Naive B cell (primary cell): ENCODE measurements at regions not wholly inside any gene's neighbourhood (a gene's known extent, or its start where the extent isn't known, plus 50 kb on each side); places are given as distances from the start of the nearest gene placed in this dataset.

Source experiments
- ATAC-seq, 2 donors: fragments of 150-1000 bp; cut with Tn5 transposase; 2 replicates each; pipeline ENCODE4 v1.10.0; 2021; ENCODE audit warnings: low read depth in 2 of 2, mild to moderate bottlenecking in 2 of 2, moderate library complexity in 2 of 2
- DNase-seq: peaks from one replicate; pipeline ENCODE4 v3.0.0; 2022
- H3K27ac Mint-ChIP-seq, 6 donors: one replicate each; pipeline ENCODE4 v1.8.0; 2020 to 2022; ENCODE audit warnings: mild to moderate bottlenecking in 6 of 6, mixed read lengths in 6 of 6, moderate library complexity in 5 of 6, inconsistent platforms in 2 of 6
- H3K27me3 Mint-ChIP-seq, 3 donors: one replicate each; pipeline ENCODE4 v1.8.0; 2021 to 2022; ENCODE audit warnings: mixed read lengths in 3 of 3, mild to moderate bottlenecking in 1 of 3
- H3K36me3 Mint-ChIP-seq, 2 donors: one replicate each; pipeline ENCODE4 v1.8.0; 2020 to 2022; ENCODE audit warnings: mixed read lengths in 2 of 2, inconsistent platforms in 1 of 2, mild to moderate bottlenecking in 1 of 2
- H3K4me1 Mint-ChIP-seq, 3 donors: one replicate each; pipeline ENCODE4 v1.8.0; 2020 to 2022; ENCODE audit warnings: mixed read lengths in 3 of 3, inconsistent platforms in 1 of 3, mild to moderate bottlenecking in 1 of 3, moderate library complexity in 1 of 3
- H3K4me3 Mint-ChIP-seq, 8 donors: one replicate each; pipeline ENCODE4 v1.8.0; 2020 to 2022; ENCODE audit warnings: mild to moderate bottlenecking in 8 of 8, mixed read lengths in 8 of 8, moderate library complexity in 8 of 8, inconsistent platforms in 2 of 8
- H3K9me3 Mint-ChIP-seq, 7 donors: one replicate each; pipeline ENCODE4 v1.8.0; 2020 to 2022; ENCODE audit warnings: mixed read lengths in 7 of 7, mild to moderate bottlenecking in 5 of 7, inconsistent platforms in 2 of 7, moderate library complexity in 1 of 7

DNA sequence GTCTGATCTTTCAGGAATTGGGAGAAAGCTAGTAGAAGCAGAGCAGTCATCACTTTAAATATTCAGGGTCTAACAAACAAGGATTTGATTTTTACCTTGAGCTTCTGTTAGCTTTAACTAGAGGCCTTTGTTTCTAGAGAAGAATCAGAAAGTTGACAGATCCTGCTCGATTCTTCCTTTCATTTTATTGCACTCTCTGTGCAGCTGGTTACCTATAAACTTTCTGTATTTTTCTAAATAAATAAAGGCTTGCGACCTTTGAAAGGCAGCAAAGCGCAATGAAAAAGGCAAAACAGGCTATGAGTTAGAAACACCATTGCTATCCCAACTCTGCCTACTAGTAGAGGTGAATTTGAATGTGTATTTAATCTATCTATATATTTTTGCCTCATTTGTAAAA, 101.4 kb upstream of the NPY2R start:
- Mint-ChIP-seq H3K4me3 (no peak overlapping the region), H3K9me3 (peaks cover 0 to 18% (median 2%) of the 10 kb centered on the region in 7 donors), H3K27me3 (peaks cover 0 to 8% (median 8%) of the 10 kb centered on the region in 3 donors), H3K27ac (no peak overlapping the region), H3K4me1 (no peaks in the 10 kb centered on the region), H3K36me3 (no peaks in the 10 kb centered on the region)
- DNase-seq: no peak
- ATAC-seq: no peak

DNA sequence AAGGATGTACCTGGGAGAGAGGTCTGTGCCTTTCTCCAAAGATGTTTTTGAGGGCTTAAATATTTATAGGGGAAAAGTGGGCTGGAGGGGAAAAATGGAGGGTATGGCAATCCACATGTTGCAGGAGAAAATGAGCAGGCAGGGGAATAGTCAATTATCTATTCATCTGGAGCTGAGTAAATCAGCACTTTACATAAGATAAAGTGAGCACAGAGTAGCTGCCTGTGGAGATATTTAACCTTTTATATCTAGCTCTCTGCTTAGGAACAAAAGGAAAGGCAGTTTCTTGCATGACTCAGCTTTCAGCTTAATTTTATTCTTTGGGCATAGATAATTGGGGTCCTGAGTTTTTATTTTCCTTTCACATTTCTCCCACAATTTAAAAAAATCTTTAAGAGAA, 93.6 kb upstream of the NPY2R start:
- no peaks in the 10 kb centered on the region for H3K4me1 Mint-ChIP-seq
- peaks cover 0 to 19% (median 6%) of the 10 kb centered on the region in 7 donors for H3K9me3 Mint-ChIP-seq
- no peak for DNase-seq
- H3K4me3 Mint-ChIP-seq: no peak overlapping the region
- no peak for ATAC-seq
- H3K27me3 Mint-ChIP-seq: peaks cover 0 to 8% (median 6%) of the 10 kb centered on the region in 3 donors
- H3K27ac Mint-ChIP-seq: no peak overlapping the region
- H3K36me3 Mint-ChIP-seq: no peaks in the 10 kb centered on the region

DNA sequence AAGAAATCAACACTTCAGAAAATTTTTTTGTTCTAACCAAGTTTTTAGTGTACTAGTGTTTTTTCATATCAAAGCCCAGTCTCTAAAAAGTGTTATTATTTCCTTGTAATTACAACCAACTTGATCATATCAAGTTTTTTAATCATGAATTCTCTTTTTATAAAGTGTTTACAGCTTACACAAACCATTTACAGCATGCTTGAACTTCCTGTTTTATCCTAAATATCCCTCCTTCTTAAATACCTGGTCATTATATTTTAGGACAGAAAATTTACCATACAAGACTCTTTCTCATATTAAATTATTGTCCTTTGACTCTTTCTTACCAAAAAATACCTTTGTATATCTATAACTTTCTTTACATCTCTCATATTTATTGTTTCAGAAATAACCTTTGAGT, 89.4 kb upstream of the NPY2R start:
- no peak for DNase-seq
- no peaks in the 10 kb centered on the region for H3K27me3 Mint-ChIP-seq
- ATAC-seq: no peak
- no peak overlapping the region for H3K27ac Mint-ChIP-seq
- H3K36me3 Mint-ChIP-seq: no peaks in the 10 kb centered on the region
- H3K9me3 Mint-ChIP-seq: peaks cover 0 to 11% (median 2%) of the 10 kb centered on the region in 7 donors
- H3K4me1 Mint-ChIP-seq: no peaks in the 10 kb centered on the region
- H3K4me3 Mint-ChIP-seq: no peak overlapping the region

DNA sequence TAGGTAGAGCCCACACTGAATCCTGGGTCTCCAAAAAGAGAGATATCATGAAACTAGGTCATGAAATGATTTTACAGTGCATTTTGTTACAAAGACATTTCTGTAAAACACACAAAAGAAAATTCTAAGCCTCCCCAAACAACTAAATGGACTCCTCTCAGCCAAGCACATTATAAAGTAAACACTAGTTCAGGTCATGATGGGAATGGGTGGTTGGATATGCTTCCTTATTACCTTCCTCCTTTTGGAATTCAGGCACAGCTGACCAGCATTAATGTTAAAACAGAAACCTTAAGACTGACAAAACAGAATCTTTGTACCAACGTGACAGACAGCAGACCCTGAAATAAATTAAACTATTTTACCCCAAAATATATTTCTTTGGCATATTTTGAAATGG, 87.9 kb upstream of the NPY2R start:
- ATAC-seq: no peak
- H3K4me1 Mint-ChIP-seq: no peaks in the 10 kb centered on the region

DNA sequence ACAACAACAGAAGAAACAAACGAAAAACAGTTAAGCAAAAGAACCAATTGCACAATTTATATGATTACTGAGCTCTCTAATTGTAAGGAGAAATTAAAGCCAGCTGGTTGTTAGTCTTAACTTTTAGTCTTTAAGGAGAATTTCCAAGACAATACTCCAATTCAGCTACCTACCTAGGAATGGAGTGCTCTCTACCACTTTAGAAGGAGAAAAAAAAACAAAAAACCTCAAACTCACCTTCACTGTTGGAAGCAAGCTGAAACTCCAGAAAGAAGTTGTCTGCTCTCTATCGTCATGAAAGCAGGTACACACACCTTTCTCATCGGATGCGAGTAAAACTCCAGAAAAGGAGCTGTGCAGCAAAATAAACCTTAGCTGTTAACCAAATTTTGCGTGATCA, 86.1 kb upstream of the NPY2R start:
- ATAC-seq (no peak), DNase-seq (no peak)
- H3K4me3 Mint-ChIP-seq: no peak overlapping the region
- H3K4me1 Mint-ChIP-seq: no peaks in the 10 kb centered on the region
- H3K27me3 Mint-ChIP-seq: no peaks in the 10 kb centered on the region
- no peak overlapping the region for H3K27ac Mint-ChIP-seq
- no peaks in the 10 kb centered on the region for H3K36me3 Mint-ChIP-seq
- peaks cover 0 to 11% (median 2%) of the 10 kb centered on the region in 7 donors for H3K9me3 Mint-ChIP-seq

More for the DNA sequence above, 87.9 kb upstream of the NPY2R start:
- H3K36me3 Mint-ChIP-seq: no peaks in the 10 kb centered on the region
- no peak for DNase-seq
- H3K9me3 Mint-ChIP-seq: peaks cover 0 to 11% (median 2%) of the 10 kb centered on the region in 7 donors
- no peak overlapping the region for H3K4me3 Mint-ChIP-seq
- no peaks in the 10 kb centered on the region for H3K27me3 Mint-ChIP-seq
- no peak overlapping the region for H3K27ac Mint-ChIP-seq

DNA sequence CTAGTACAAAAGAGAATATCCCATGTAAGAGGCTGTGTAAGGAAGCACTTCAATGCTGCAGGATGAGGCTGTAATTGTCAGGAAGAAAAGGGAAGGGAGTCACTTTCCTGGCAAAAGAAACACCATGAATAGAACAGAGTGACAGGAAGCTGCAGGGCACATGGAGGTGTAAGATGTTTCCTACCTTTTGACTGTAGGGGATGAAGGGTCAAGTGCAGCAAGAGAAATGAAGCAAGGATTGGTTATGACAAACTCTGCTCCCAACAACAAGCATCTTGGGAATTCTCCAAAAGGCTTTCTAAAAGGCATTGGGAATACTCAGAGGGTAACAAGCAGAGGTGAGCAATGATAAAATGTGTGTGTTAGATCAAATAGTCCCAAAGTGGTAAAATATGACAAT, 74.3 kb upstream of the NPY2R start:
- Mint-ChIP-seq H3K36me3 (no peaks in the 10 kb centered on the region), H3K27ac (no peak overlapping the region), H3K9me3 (peaks cover 0 to 8% (median 4%) of the 10 kb centered on the region in 7 donors), H3K4me1 (no peaks in the 10 kb centered on the region), H3K4me3 (no peak overlapping the region), H3K27me3 (no peaks in the 10 kb centered on the region)
- ATAC-seq (no peak), DNase-seq (no peak)

DNA sequence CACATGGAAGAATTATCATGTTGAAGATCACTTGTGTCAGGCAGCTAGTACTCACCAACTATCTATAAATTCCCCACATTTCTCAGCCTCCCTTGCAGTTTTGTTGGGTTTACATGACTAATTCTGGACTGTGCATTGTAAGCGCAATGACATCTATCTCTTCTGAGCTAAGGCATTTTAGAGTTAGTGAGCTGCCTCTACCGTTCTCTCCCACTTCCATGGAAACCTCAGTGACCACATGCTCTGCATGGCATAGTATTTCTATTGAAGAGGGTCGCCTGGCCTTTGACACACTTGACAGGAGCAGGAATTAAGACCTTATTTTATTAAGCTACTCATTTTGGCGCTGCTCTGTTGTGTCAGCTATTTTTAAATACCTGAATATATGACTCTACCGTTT, 67.5 kb upstream of the NPY2R start:
- Mint-ChIP-seq H3K4me3 (no peak overlapping the region), H3K27ac (no peak overlapping the region), H3K4me1 (no peaks in the 10 kb centered on the region), H3K36me3 (no peaks in the 10 kb centered on the region), H3K27me3 (no peaks in the 10 kb centered on the region), H3K9me3 (peaks cover 0 to 5% (median 2%) of the 10 kb centered on the region in 7 donors)
- no peak for DNase-seq
- no peak for ATAC-seq

DNA sequence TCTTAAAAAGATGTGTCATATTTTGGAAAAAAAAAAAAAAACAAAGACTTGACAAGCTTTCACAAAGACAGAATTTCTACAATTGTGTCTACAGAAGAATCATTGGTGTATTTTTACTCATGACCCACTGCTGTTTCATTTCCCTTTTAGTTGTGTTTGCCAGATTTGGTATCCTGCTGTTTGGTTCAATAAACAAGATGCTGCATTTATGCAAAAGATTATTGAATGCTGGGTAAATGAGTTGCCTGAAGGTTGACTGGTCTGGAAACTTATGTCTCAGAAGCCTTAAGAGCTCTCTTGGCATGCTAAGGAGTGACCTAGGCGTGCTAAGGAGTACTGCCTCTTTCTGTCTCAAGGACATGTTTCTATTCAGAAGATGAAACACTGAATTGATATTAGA, 64.9 kb upstream of the NPY2R start:
- Mint-ChIP-seq H3K27ac (peak overlapping the region in 1 of 6 donors; percentile 33), H3K4me1 (no peaks in the 10 kb centered on the region), H3K27me3 (no peaks in the 10 kb centered on the region), H3K36me3 (no peaks in the 10 kb centered on the region), H3K4me3 (no peak overlapping the region), H3K9me3 (peaks cover 0 to 5% (median 2%) of the 10 kb centered on the region in 7 donors)
- ATAC-seq (no peak), DNase-seq (no peak)
